Upper lobe of right lung (tissue), 1 donor: ENCODE measurements at regions not wholly inside any gene's neighbourhood (a gene's known extent, or its start where the extent isn't known, plus 50 kb on each side); places are given as distances from the start of the nearest gene placed in this dataset.

Source experiments
- ATAC-seq: fragments of 200-7000 bp; cut with Tn5 transposase; one replicate; pipeline ENCODE4 v1.9.1; 2020; ENCODE audit warnings: mild to moderate bottlenecking, moderate library complexity
- DNase-seq: peaks from one replicate; pipeline ENCODE4 v3.0.0-alpha.2; 2020
- H3K27ac ChIP-seq: fragments of 200-600 bp; one replicate; pipeline ENCODE4 v1.8.0; 2022
- H3K27me3 ChIP-seq: fragments of 200-600 bp; one replicate; pipeline ENCODE4 v1.8.0; 2022; ENCODE audit warnings: mild to moderate bottlenecking
- H3K36me3 ChIP-seq: fragments of 200-600 bp; one replicate; pipeline ENCODE4 v1.8.0; 2022
- H3K4me1 ChIP-seq: fragments of 200-600 bp; one replicate; pipeline ENCODE4 v1.8.0; 2022
- H3K4me3 ChIP-seq: fragments of 200-600 bp; one replicate; pipeline ENCODE4 v1.8.0; 2022; ENCODE audit warnings: mild to moderate bottlenecking
- H3K9me3 ChIP-seq: fragments of 200-600 bp; one replicate; pipeline ENCODE4 v1.8.0; 2022
- intact Hi-C: fragments of 100-400 bp; cut with DNase I; formaldehyde crosslinking; loops from one replicate; pipeline ENCODE4 v1.11.0; 2022
- TF ChIP-seq, protein P1 (sequence below): fragments of 200-600 bp; IDR thresholded peaks from one replicate; pipeline ENCODE4 v1.8.0; 2022; ENCODE audit warnings: antibody characterized with exemption
- donor health status: DM: no; HTN: yes; CAD: no; lungs with severe emphysema.

- DNase-seq = no peak
Observed at GRCh38 chr14:98470663-98471062, 801.3 kb downstream of the BCL11B start.

GRCh38 chr14:98474900-98475299 is 797.1 kb downstream of the BCL11B start:
- TF ChIP-seq, protein P1, sequence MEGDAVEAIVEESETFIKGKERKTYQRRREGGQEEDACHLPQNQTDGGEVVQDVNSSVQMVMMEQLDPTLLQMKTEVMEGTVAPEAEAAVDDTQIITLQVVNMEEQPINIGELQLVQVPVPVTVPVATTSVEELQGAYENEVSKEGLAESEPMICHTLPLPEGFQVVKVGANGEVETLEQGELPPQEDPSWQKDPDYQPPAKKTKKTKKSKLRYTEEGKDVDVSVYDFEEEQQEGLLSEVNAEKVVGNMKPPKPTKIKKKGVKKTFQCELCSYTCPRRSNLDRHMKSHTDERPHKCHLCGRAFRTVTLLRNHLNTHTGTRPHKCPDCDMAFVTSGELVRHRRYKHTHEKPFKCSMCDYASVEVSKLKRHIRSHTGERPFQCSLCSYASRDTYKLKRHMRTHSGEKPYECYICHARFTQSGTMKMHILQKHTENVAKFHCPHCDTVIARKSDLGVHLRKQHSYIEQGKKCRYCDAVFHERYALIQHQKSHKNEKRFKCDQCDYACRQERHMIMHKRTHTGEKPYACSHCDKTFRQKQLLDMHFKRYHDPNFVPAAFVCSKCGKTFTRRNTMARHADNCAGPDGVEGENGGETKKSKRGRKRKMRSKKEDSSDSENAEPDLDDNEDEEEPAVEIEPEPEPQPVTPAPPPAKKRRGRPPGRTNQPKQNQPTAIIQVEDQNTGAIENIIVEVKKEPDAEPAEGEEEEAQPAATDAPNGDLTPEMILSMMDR = no peak
- ATAC-seq (no peak), DNase-seq (no peak)
- H3K27ac ChIP-seq = no peak overlapping the region
- intact Hi-C loops = no loop called here
- no peaks in the 10 kb centered on the region for H3K4me1 ChIP-seq
- H3K9me3 ChIP-seq = no peaks in the 10 kb centered on the region
- no peaks in the 10 kb centered on the region for H3K27me3 ChIP-seq
- no peak overlapping the region for H3K4me3 ChIP-seq
- H3K36me3 ChIP-seq = no peaks in the 10 kb centered on the region

More at GRCh38 chr14:98470663-98471062, 801.3 kb downstream of the BCL11B start:
- no peak for ATAC-seq
- Histone ChIP-seq H3K27ac (no peak overlapping the region), H3K9me3 (no peaks in the 10 kb centered on the region), H3K4me1 (no peaks in the 10 kb centered on the region), H3K27me3 (no peaks in the 10 kb centered on the region), H3K4me3 (no peak overlapping the region), H3K36me3 (no peaks in the 10 kb centered on the region)
- intact Hi-C loops = no loop called here
- TF ChIP-seq, protein P1 = no peak

GRCh38 chr14:98477935-98478334 is 794.1 kb downstream of the BCL11B start:
- TF ChIP-seq, protein P1 = no peak
- DNase-seq (no peak), ATAC-seq (no peak)
- intact Hi-C loops = no loop called here
- no peaks in the 10 kb centered on the region for H3K9me3 ChIP-seq
- H3K27me3 ChIP-seq = no peaks in the 10 kb centered on the region
- H3K36me3 ChIP-seq = no peaks in the 10 kb centered on the region
- no peak overlapping the region for H3K27ac ChIP-seq
- no peaks in the 10 kb centered on the region for H3K4me1 ChIP-seq
- no peak overlapping the region for H3K4me3 ChIP-seq

GRCh38 chr14:98489115-98489514 is 782.9 kb downstream of the BCL11B start:
- ATAC-seq (no peak), DNase-seq (no peak)
- Histone ChIP-seq H3K27ac (no peak overlapping the region), H3K9me3 (no peaks in the 10 kb centered on the region), H3K27me3 (no peaks in the 10 kb centered on the region), H3K36me3 (no peaks in the 10 kb centered on the region), H3K4me1 (no peaks in the 10 kb centered on the region), H3K4me3 (no peak overlapping the region)
- intact Hi-C loops = no loop called here
- TF ChIP-seq, protein P1 = no peak

GRCh38 chr14:98494582-98494981 is 777.4 kb downstream of the BCL11B start:
- Histone ChIP-seq H3K4me1 (no peaks in the 10 kb centered on the region), H3K36me3 (no peaks in the 10 kb centered on the region), H3K27me3 (no peaks in the 10 kb centered on the region), H3K9me3 (no peaks in the 10 kb centered on the region), H3K27ac (no peak overlapping the region), H3K4me3 (no peak overlapping the region)
- TF ChIP-seq, protein P1 = no peak
- intact Hi-C loops = no loop called here
- ATAC-seq = no peak
- DNase-seq = no peak
